ENCODE measurements at regions not wholly inside any gene's neighbourhood (a gene's known extent, or its start where the extent isn't known, plus 50 kb on each side); places are given as distances from the start of the nearest gene placed in this dataset.
A peak's percentile ranks its signal among the peaks of the same experiment; 100 is the strongest.
"Not testable (repeated sequence)": the region's sequence is repeated elsewhere in the genome, so short reads cannot be mapped to it uniquely, and the experiment has no call there.

DNA sequence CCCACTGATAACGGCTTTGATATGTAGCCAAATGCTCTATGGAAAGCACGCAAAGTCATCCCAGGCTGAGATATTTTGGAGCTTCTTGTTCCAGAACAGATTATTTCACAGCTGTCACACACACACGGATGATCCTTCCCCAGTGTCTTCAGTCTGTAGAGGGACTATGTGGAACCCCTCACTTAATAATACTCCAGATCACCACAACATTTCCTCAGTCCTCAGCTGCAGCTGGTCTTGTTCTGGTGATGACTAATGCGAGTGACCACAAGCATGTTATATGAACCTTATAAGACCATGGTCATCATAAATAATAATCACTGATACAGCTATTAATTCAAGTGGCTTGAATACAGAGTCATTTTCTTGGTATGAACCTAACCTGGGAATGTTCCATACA lies 490.7 kb downstream of the RPIA start:
- not testable (repeated sequence) for H3K9me3 Mint-ChIP-seq, H3K36me3 Mint-ChIP-seq

GRCh38 chr2:89184746-89185145 lies 493.3 kb downstream of the RPIA start:
- not testable (repeated sequence) for H3K27ac Mint-ChIP-seq; H3K9me3 Mint-ChIP-seq; H3K36me3 Mint-ChIP-seq; DNase-seq (ENCODE audit: low spot score in 2 of 2); ATAC-seq

More for the DNA sequence above, 490.7 kb downstream of the RPIA start:
- not testable (repeated sequence) for H3K27ac Mint-ChIP-seq; ATAC-seq; DNase-seq (ENCODE audit: low spot score in 2 of 2)

DNA sequence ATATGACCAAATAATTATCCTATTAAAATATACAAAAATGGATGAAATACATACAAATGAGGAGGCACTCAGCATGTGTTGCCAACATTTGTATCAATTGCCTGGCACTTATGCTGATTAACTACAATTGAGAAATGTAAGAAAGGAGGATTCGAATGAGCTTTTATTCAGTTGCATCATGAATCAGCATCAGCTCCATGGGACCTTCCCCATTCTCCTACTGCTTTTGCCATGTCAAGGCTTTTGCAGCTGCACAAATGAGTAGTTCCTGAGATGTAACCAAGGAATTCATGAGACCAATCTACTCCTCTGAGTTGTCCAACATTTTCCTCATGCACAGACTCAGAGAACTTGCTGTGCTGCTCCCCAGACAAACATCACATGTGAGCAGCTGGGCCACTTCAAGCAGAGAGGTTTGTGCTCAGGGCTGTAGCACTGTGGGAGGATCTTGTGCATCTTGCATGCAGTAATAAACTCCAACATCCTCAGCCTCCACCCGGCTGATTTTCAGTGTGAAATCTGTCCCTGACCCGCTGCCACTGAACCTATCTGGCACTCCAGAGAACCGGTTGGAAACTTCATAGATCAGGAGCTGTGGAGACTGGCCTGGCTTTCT lies 504.3 kb downstream of the RPIA start:
- not testable (repeated sequence) for DNase-seq (ENCODE audit: low spot score in 2 of 2); H3K27ac Mint-ChIP-seq; H3K9me3 Mint-ChIP-seq; H3K36me3 Mint-ChIP-seq; ATAC-seq

GRCh38 chr2:89196719-89197118 lies 505.2 kb downstream of the RPIA start:
- H3K36me3 Mint-ChIP-seq; ATAC-seq; H3K27ac Mint-ChIP-seq; H3K9me3 Mint-ChIP-seq; DNase-seq (ENCODE audit: low spot score in 2 of 2): not testable (repeated sequence)

DNA sequence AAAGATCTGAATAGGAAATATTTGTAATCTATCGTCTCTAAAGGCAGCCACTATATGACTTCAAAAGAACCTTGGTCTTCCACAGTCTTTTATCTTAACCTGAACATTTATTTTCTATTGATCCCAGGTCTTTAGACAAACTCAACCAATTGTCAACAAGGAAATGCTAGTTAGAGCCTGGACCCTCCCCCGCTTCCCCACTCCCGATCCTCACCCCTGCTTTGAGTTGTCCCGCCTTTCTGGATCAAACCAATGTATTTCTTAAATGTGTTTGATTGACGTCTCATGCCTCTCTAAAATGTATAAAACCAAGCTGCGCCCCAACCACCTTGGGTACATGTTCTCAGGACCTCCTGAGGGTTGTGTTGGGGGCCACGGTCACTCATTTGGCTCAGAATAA lies 506.6 kb downstream of the RPIA start:
- not testable (repeated sequence) for DNase-seq (ENCODE audit: low spot score in 2 of 2); H3K27ac Mint-ChIP-seq; H3K36me3 Mint-ChIP-seq; H3K9me3 Mint-ChIP-seq; ATAC-seq

- H3K36me3 Mint-ChIP-seq; H3K9me3 Mint-ChIP-seq; DNase-seq (ENCODE audit: low spot score in 2 of 2); H3K27ac Mint-ChIP-seq: not testable (repeated sequence)
- ATAC-seq: peak in 1 of 2 donors; percentile 36
Observed at GRCh38 chr2:89199453-89200246, 508.2 kb downstream of the RPIA start.

DNA sequence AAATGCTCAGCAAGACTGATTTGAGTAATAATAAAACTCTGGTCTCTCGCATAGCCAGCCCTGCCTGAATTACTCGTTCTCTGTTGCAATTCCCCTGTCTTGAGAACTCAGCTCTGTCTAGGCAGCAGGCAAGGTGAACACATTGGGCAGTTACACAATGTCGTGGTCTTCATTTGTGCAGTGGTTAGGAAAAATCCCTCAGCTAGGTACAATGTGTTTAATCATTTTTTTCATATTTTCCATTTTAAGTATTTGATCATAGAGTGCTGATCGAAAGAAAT lies 508.7 kb downstream of the RPIA start:
- not testable (repeated sequence) for H3K27ac Mint-ChIP-seq; H3K36me3 Mint-ChIP-seq; DNase-seq (ENCODE audit: low spot score in 2 of 2); H3K9me3 Mint-ChIP-seq
- peak in 1 of 2 donors; percentile 73 for ATAC-seq

DNA sequence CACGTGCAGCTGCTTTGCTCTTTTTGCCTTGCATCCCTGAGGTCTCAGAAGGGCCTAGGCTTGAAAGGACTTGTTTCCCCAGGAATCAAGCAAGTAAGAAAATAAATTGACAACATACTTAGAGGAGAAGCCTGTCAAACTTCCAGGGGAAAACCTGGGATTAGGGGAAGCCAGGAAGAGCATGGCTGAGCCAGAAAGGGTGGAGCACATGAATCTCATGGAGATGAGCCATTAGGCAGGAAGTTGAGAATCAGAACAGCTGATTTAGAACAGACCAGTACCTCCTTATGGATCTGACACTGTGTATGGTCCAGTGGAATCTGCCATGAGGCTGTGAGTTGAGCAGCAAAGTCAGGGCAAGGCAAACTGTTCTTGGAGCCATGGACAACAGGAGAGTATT lies 511.0 kb downstream of the RPIA start:
- not testable (repeated sequence) for H3K36me3 Mint-ChIP-seq, H3K27ac Mint-ChIP-seq, H3K9me3 Mint-ChIP-seq

GRCh38 chr2:89205153-89205552 lies 513.7 kb downstream of the RPIA start:
- ATAC-seq: not testable (repeated sequence)

More for the DNA sequence above, 511.0 kb downstream of the RPIA start:
- ATAC-seq; DNase-seq (ENCODE audit: low spot score in 2 of 2): not testable (repeated sequence)

GRCh38 chr2:89208144-89208932 lies 516.9 kb downstream of the RPIA start:
- ATAC-seq; H3K36me3 Mint-ChIP-seq; H3K9me3 Mint-ChIP-seq; DNase-seq (ENCODE audit: low spot score in 2 of 2); H3K27ac Mint-ChIP-seq: not testable (repeated sequence)

More at GRCh38 chr2:89205153-89205552, 513.7 kb downstream of the RPIA start:
- H3K9me3 Mint-ChIP-seq, H3K36me3 Mint-ChIP-seq, H3K27ac Mint-ChIP-seq: not testable (repeated sequence)
- peak in 1 of 2 donors; percentile 64 for DNase-seq (ENCODE audit: low spot score in 2 of 2)

GRCh38 chr2:89213151-89213550 lies 521.7 kb downstream of the RPIA start:
- not testable (repeated sequence) for H3K36me3 Mint-ChIP-seq; DNase-seq (ENCODE audit: low spot score in 2 of 2); H3K9me3 Mint-ChIP-seq; H3K27ac Mint-ChIP-seq; ATAC-seq

DNA sequence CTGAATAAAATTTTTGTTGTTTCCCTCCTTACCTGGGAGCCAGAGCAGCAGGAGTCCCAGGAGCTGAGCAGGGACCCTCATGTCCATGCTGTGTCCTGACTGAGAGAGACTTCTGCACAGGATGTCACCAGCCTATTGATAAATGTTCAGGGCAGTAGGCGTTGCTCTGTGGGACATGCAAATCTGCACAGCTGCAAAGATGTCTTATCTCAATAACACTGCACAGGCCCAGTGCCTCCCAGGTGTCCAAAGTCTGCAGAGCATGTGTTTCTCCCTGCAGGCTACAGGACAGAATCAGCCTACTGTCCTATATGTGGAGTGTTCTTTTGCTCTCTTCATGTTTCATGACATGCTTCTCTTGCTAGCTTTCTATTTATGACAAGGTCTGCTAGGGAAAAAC lies 522.3 kb downstream of the RPIA start:
- not testable (repeated sequence) for H3K9me3 Mint-ChIP-seq; ATAC-seq; H3K27ac Mint-ChIP-seq; H3K36me3 Mint-ChIP-seq; DNase-seq (ENCODE audit: low spot score in 2 of 2)

DNA sequence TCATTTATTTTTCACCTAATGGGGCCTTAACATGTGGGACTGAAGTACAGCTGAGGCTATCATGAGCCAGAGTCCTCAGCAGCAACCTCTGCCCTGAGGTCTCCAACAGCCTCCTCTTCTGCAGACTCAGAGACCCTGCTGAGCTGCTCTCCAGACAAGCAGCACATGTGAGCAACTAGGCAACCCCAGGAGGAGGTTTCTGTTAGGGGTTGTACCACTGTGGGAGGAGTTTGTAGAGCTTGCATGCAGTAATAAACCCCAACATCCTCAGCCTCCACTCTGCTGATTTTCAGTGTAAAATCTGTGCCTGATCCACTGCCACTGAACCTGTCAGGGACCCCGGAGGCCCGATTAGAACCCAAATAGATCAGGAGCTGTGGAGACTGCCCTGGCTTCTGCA lies 530.0 kb downstream of the RPIA start:
- ATAC-seq; H3K36me3 Mint-ChIP-seq; DNase-seq (ENCODE audit: low spot score in 2 of 2); H3K27ac Mint-ChIP-seq; H3K9me3 Mint-ChIP-seq: not testable (repeated sequence)

DNA sequence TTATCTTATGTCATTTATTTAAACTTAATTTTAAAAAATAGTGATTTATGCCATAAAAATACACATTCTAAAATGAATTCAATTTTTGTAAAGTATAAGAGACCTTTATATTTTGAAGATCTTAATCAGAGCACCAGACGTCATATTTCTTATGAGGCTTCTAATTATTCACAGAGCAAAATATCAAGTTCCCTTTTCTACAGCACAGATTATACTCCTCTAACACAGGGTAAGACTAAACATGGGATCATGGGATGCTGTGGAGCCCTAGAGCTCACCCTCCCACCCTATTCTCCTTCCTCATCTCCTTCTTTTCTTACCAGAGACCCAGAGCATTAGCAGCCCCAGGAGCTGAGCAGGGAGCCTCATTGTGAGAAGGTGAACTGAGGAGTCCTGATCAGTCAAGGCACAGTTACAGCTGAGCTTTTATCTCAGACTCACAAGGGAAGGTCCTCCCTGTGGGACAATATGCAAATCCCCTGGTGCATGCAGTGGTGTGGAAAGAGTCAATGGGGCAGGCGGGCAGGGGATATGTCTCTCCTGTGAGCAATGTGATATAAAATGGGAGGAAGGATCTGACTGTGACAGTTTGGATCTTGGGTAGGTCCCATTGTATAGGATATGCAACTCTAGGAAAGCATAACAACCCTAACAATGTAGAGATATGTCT lies 530.7 kb downstream of the RPIA start:
- H3K9me3 Mint-ChIP-seq; H3K27ac Mint-ChIP-seq; ATAC-seq; DNase-seq (ENCODE audit: low spot score in 2 of 2); H3K36me3 Mint-ChIP-seq: not testable (repeated sequence)

- ATAC-seq; DNase-seq (ENCODE audit: low spot score in 2 of 2); H3K27ac Mint-ChIP-seq; H3K9me3 Mint-ChIP-seq; H3K36me3 Mint-ChIP-seq: not testable (repeated sequence)
Observed at GRCh38 chr2:89224803-89225202, 533.3 kb downstream of the RPIA start.

- H3K27ac Mint-ChIP-seq; ATAC-seq; H3K36me3 Mint-ChIP-seq; H3K9me3 Mint-ChIP-seq; DNase-seq (ENCODE audit: low spot score in 2 of 2): not testable (repeated sequence)
Observed at GRCh38 chr2:89229979-89230378, 538.5 kb downstream of the RPIA start.

GRCh38 chr2:89231241-89231640 lies 539.8 kb downstream of the RPIA start:
- DNase-seq (ENCODE audit: low spot score in 2 of 2); H3K36me3 Mint-ChIP-seq; H3K9me3 Mint-ChIP-seq; ATAC-seq; H3K27ac Mint-ChIP-seq: not testable (repeated sequence)
